ENCODE measurements at regions not wholly inside any gene's neighbourhood (a gene's known extent, or its start where the extent isn't known, plus 50 kb on each side); places are given as distances from the start of the nearest gene placed in this dataset.

DNA sequence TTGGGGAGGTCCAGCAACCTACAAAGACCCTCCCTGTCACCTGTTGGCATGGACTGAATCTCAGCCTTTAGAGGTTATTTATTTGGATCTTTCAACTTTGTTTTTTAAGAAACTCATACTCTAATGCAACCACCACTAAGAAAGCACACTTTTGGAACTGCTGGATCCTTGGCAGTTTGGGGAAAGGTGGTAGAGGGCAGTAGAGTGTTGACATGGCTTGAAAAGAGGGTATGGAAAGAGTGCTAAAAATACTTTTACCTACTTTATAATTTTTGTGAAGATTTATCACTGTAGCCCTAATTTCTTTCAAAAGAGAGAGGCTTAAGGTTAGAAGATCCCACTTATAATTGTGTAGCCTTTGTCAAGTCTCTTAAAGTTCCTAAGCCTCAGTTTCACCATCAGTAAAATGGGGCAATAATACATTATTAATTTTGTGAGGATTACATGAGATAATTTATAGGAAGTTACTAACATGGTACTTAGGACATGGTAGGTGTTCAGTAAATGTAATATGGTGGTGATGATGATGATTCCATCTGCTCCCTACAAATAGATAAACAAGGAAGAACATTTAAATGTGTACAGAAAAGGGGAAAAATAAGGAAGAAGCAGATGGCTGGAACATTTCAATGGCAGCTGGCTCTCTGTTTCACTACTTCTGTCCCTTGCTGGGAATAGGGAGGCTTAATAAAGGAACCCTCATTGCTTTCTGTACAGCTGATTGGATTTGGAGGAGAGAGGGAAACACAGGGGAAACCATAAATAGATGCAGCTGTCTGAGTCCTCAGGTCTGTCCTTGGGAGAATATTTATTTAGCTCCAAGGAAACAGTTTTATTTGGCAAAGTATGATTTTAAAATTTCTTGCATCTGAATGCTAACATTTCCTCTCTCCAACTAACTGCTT is 208.4 kb upstream of the ADAMTS9 start:
- TF ChIP-seq, protein P1, sequence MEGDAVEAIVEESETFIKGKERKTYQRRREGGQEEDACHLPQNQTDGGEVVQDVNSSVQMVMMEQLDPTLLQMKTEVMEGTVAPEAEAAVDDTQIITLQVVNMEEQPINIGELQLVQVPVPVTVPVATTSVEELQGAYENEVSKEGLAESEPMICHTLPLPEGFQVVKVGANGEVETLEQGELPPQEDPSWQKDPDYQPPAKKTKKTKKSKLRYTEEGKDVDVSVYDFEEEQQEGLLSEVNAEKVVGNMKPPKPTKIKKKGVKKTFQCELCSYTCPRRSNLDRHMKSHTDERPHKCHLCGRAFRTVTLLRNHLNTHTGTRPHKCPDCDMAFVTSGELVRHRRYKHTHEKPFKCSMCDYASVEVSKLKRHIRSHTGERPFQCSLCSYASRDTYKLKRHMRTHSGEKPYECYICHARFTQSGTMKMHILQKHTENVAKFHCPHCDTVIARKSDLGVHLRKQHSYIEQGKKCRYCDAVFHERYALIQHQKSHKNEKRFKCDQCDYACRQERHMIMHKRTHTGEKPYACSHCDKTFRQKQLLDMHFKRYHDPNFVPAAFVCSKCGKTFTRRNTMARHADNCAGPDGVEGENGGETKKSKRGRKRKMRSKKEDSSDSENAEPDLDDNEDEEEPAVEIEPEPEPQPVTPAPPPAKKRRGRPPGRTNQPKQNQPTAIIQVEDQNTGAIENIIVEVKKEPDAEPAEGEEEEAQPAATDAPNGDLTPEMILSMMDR (tag by site-specific recombination; IDR thresholded peaks at IDR 0.05) = no peak
- TF ChIP-seq TCF7L2 (IDR thresholded peaks at IDR 0.05; ENCODE audit: borderline replicate concordance, low read depth, low read length) (no peak), ZNF830 (tag by site-specific recombination; IDR thresholded peaks at IDR 0.05; ENCODE audit: low read depth) (no peak), ZNF302 (tag by site-specific recombination; IDR thresholded peaks at IDR 0.05; ENCODE audit: low read depth) (no peak), ZNF777 (tag by site-specific recombination; IDR thresholded peaks at IDR 0.05; ENCODE audit: borderline replicate concordance) (no peak), ZNF48 (tag by site-specific recombination; IDR thresholded peaks at IDR 0.05) (no peak), PBX3 (CRISPR knock-in tag; IDR thresholded peaks at IDR 0.05) (no peak), ZNF610 (tag by site-specific recombination; IDR thresholded peaks at IDR 0.05; ENCODE audit: borderline replicate concordance) (no peak), YY1 (tag by site-specific recombination; IDR thresholded peaks at IDR 0.05) (no peak), ZBTB44 (tag by site-specific recombination; IDR thresholded peaks at IDR 0.05) (no peak), ZNF354C (tag by site-specific recombination; IDR thresholded peaks at IDR 0.05; ENCODE audit: borderline replicate concordance, low read depth) (no peak), ZNF239 (tag by site-specific recombination; IDR thresholded peaks at IDR 0.05) (no peak)
- TF ChIP-seq, protein P2, sequence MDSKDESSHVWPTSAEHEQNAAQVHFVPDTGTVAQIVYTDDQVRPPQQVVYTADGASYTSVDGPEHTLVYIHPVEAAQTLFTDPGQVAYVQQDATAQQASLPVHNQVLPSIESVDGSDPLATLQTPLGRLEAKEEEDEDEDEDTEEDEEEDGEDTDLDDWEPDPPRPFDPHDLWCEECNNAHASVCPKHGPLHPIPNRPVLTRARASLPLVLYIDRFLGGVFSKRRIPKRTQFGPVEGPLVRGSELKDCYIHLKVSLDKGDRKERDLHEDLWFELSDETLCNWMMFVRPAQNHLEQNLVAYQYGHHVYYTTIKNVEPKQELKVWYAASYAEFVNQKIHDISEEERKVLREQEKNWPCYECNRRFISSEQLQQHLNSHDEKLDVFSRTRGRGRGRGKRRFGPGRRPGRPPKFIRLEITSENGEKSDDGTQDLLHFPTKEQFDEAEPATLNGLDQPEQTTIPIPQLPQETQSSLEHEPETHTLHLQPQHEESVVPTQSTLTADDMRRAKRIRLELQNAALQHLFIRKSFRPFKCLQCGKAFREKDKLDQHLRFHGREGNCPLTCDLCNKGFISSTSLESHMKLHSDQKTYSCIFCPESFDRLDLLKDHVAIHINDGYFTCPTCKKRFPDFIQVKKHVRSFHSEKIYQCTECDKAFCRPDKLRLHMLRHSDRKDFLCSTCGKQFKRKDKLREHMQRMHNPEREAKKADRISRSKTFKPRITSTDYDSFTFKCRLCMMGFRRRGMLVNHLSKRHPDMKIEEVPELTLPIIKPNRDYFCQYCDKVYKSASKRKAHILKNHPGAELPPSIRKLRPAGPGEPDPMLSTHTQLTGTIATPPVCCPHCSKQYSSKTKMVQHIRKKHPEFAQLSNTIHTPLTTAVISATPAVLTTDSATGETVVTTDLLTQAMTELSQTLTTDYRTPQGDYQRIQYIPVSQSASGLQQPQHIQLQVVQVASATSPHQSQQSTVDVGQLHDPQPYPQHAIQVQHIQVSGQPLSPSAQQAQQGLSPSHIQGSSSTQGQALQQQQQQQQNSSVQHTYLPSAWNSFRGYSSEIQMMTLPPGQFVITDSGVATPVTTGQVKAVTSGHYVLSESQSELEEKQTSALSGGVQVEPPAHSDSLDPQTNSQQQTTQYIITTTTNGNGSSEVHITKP (tag by site-specific recombination; IDR thresholded peaks at IDR 0.05) = no peak
- TF ChIP-seq, protein P3, sequence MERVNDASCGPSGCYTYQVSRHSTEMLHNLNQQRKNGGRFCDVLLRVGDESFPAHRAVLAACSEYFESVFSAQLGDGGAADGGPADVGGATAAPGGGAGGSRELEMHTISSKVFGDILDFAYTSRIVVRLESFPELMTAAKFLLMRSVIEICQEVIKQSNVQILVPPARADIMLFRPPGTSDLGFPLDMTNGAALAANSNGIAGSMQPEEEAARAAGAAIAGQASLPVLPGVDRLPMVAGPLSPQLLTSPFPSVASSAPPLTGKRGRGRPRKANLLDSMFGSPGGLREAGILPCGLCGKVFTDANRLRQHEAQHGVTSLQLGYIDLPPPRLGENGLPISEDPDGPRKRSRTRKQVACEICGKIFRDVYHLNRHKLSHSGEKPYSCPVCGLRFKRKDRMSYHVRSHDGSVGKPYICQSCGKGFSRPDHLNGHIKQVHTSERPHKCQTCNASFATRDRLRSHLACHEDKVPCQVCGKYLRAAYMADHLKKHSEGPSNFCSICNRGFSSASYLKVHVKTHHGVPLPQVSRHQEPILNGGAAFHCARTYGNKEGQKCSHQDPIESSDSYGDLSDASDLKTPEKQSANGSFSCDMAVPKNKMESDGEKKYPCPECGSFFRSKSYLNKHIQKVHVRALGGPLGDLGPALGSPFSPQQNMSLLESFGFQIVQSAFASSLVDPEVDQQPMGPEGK (tag by site-specific recombination; IDR thresholded peaks at IDR 0.05) = no peak

Measured in HEK293 (cell line).